Osteocyte (in vitro differentiated cells): ENCODE measurements at regions not wholly inside any gene's neighbourhood (a gene's known extent, or its start where the extent isn't known, plus 50 kb on each side); places are given as distances from the start of the nearest gene placed in this dataset.

Source experiments
- DNase-seq: peaks from one replicate; pipeline ENCODE4 v3.0.0; 2021; ENCODE audit warnings: mixed read lengths; ENCODE audit not compliant: unreplicated experiment; ENCODE audit errors: extremely low spot score
- H3K27ac Mint-ChIP-seq: one replicate; pipeline ENCODE4 v1.8.0; 2021; ENCODE audit warnings: mild to moderate bottlenecking, mixed read lengths; ENCODE audit not compliant: unreplicated experiment
- H3K27me3 Mint-ChIP-seq: one replicate; pipeline ENCODE4 v1.8.0; 2021; ENCODE audit warnings: mixed read lengths; ENCODE audit not compliant: unreplicated experiment
- H3K36me3 Mint-ChIP-seq: one replicate; pipeline ENCODE4 v1.8.0; 2021; ENCODE audit warnings: mixed read lengths; ENCODE audit not compliant: unreplicated experiment
- H3K4me1 Mint-ChIP-seq: one replicate; pipeline ENCODE4 v1.8.0; 2021; ENCODE audit warnings: mixed read lengths; ENCODE audit not compliant: unreplicated experiment
- H3K4me3 Mint-ChIP-seq: one replicate; pipeline ENCODE4 v1.8.0; 2021; ENCODE audit warnings: mild to moderate bottlenecking, moderate library complexity, mixed read lengths; ENCODE audit not compliant: unreplicated experiment
- H3K9me3 Mint-ChIP-seq: one replicate; pipeline ENCODE4 v1.8.0; 2021; ENCODE audit warnings: mixed read lengths; ENCODE audit not compliant: unreplicated experiment
- CTCF ChIP-seq: fragments of 200-600 bp; sonication (generic); IDR thresholded peaks from 2 replicates; pipeline ENCODE4 v1.5.0; 2021; ENCODE audit warnings: antibody characterized with exemption, mild to moderate bottlenecking, moderate library complexity

GRCh38 chr6:71489736-71490135 lies 201.1 kb downstream of the OGFRL1 start:
- Mint-ChIP-seq H3K9me3 (no peaks in the 10 kb centered on the region), H3K27ac (peak overlapping the region; percentile 88), H3K36me3 (no peaks in the 10 kb centered on the region), H3K27me3 (no peaks in the 10 kb centered on the region), H3K4me1 (peaks cover 24% of the 10 kb centered on the region), H3K4me3 (peak overlapping the region; percentile 15)
- TF ChIP-seq CTCF, result no peak
- no peak for DNase-seq

- H3K4me3 Mint-ChIP-seq, result no peak overlapping the region
- H3K27me3 Mint-ChIP-seq, result no peaks in the 10 kb centered on the region
- no peak overlapping the region for H3K27ac Mint-ChIP-seq
- peaks cover 29% of the 10 kb centered on the region for H3K4me1 Mint-ChIP-seq
- H3K36me3 Mint-ChIP-seq, result no peaks in the 10 kb centered on the region
- TF ChIP-seq CTCF, result no peak
- DNase-seq, result no peak
- no peaks in the 10 kb centered on the region for H3K9me3 Mint-ChIP-seq
Observed at GRCh38 chr6:71490876-71491275, 202.3 kb downstream of the OGFRL1 start.

GRCh38 chr6:71491844-71492243 lies 203.2 kb downstream of the OGFRL1 start:
- Mint-ChIP-seq H3K27me3 (no peaks in the 10 kb centered on the region), H3K4me1 (peaks cover 38% of the 10 kb centered on the region), H3K4me3 (no peak overlapping the region), H3K9me3 (no peaks in the 10 kb centered on the region), H3K36me3 (no peaks in the 10 kb centered on the region), H3K27ac (no peak overlapping the region)
- no peak for DNase-seq
- no peak for TF ChIP-seq CTCF

GRCh38 chr6:71492668-71493067 lies 204.1 kb downstream of the OGFRL1 start:
- Mint-ChIP-seq H3K27ac (no peak overlapping the region), H3K36me3 (no peaks in the 10 kb centered on the region), H3K27me3 (no peaks in the 10 kb centered on the region), H3K4me3 (no peak overlapping the region), H3K9me3 (no peaks in the 10 kb centered on the region), H3K4me1 (peaks cover 38% of the 10 kb centered on the region)
- DNase-seq, result no peak
- TF ChIP-seq CTCF, result no peak

- DNase-seq, result no peak
- Mint-ChIP-seq H3K4me1 (peaks cover 20% of the 10 kb centered on the region), H3K36me3 (no peaks in the 10 kb centered on the region), H3K4me3 (peak overlapping the region; percentile 57), H3K27ac (peak overlapping the region; percentile 90), H3K27me3 (no peaks in the 10 kb centered on the region), H3K9me3 (no peaks in the 10 kb centered on the region)
- TF ChIP-seq CTCF, result no peak
Observed at GRCh38 chr6:71496018-71496721, 207.6 kb downstream of the OGFRL1 start.
